H1 (cell line): ENCODE measurements at regions not wholly inside any gene's neighbourhood (a gene's known extent, or its start where the extent isn't known, plus 50 kb on each side); places are given as distances from the start of the nearest gene placed in this dataset.

Experiments
- CTCF ChIA-PET: fragments of 300-600 bp; sonication (Branson Sonifier 250); formaldehyde crosslinking; loops from one replicate; lab custom pipeline; 2021; ENCODE audit not compliant: partially characterized antibody; lab: Charles Lee
- POLR2A ChIA-PET: fragments of 300-600 bp; sonication (Branson Sonifier 250); formaldehyde crosslinking; loops from one replicate; lab custom pipeline; 2021; ENCODE audit warnings: inconsistent platforms; ENCODE audit not compliant: partially characterized antibody; lab: Charles Lee
- DNase-seq, 2 experiments: peaks; one replicate each; pipeline versions ENCODE4 v3.0.0 to v3.0.0-alpha.2; 2010 to 2022; ENCODE audit warnings: low spot score in 2 of 2, low read depth in 1 of 2, mixed read lengths in 1 of 2
- FAIRE-seq: peaks from 2 replicates; lab custom pipeline; 2011; peaks lifted over from hg19 to GRCh38; lab: Jason Lieb, UNC
- H2AFZ ChIP-seq: 2 replicates; pipeline ENCODE4 v1.8.1; 2012; ENCODE audit warnings: low read length, inconsistent platforms
- H2AK5ac ChIP-seq: 2 replicates; pipeline ENCODE4 v1.6.1; 2013; ENCODE audit warnings: low read depth, low read length
- H2BK120ac ChIP-seq: replicated peaks from 2 replicates; pipeline ENCODE3; 2013; ENCODE audit warnings: low read depth, low read length, inconsistent platforms
- H2BK12ac ChIP-seq: 2 replicates; pipeline ENCODE4 v1.6.1; 2013; ENCODE audit warnings: low read depth, low read length
- H2BK15ac ChIP-seq: 2 replicates; pipeline ENCODE4 v1.6.1; 2013; ENCODE audit warnings: low read length
- H2BK20ac ChIP-seq: 2 replicates; pipeline ENCODE4 v1.6.1; 2013; ENCODE audit warnings: low read length
- H2BK5ac ChIP-seq: 2 replicates; pipeline ENCODE4 v1.6.1; 2013; ENCODE audit warnings: low read depth, low read length
- H3K14ac ChIP-seq: 2 replicates; pipeline ENCODE4 v1.6.1; 2013; ENCODE audit warnings: inconsistent platforms; ENCODE audit not compliant: insufficient read length
- H3K18ac ChIP-seq: 2 replicates; pipeline ENCODE4 v1.6.1; 2013; ENCODE audit warnings: low read length; ENCODE audit errors: extremely low read depth
- H3K23ac ChIP-seq: 2 replicates; pipeline ENCODE4 v1.6.1; 2013; ENCODE audit warnings: inconsistent platforms; ENCODE audit not compliant: insufficient read length
- H3K23me2 ChIP-seq: 2 replicates; pipeline ENCODE4 v1.6.1; 2013; ENCODE audit warnings: low read depth, low read length
- H3K27ac ChIP-seq: 2 replicates; pipeline ENCODE4 v1.6.1; 2011; ENCODE audit warnings: low read depth, low read length, inconsistent platforms
- H3K27me3 ChIP-seq, 4 experiments: replicated peaks in 1 of 4; 1 replicate in 1 of 4; 2 replicates in 3 of 4; pipeline versions ENCODE4 v1.6.1 to v1.8.1; 2011 to 2013; ENCODE audit warnings: low read length in 3 of 4, mild to moderate bottlenecking in 3 of 4, inconsistent platforms in 2 of 4, mixed read lengths in 2 of 4, moderate library complexity in 1 of 4; ENCODE audit not compliant: control insufficient read depth in 3 of 4, insufficient read depth in 3 of 4; ENCODE audit errors: extremely low read depth in 1 of 4
- H3K36me3 ChIP-seq, 4 experiments: 2 replicates each; pipeline versions ENCODE4 v1.6.1 to v1.8.1; 2011 to 2013; ENCODE audit warnings: mild to moderate bottlenecking in 4 of 4, low read length in 3 of 4, moderate library complexity in 2 of 4, control low read depth in 1 of 4, inconsistent platforms in 1 of 4; ENCODE audit not compliant: insufficient read depth in 4 of 4, control insufficient read depth in 2 of 4
- H3K4ac ChIP-seq: replicated peaks from 2 replicates; pipeline ENCODE3; 2013; ENCODE audit warnings: low read length, low read depth, mixed read lengths, inconsistent platforms; ENCODE audit not compliant: insufficient read length
- H3K4me1 ChIP-seq, 4 experiments: replicated peaks in 1 of 4; 1 replicate in 1 of 4; 2 replicates in 3 of 4; pipeline versions ENCODE4 v1.6.1 to v1.8.1; 2011 to 2013; ENCODE audit warnings: low read length in 3 of 4, inconsistent platforms in 2 of 4, mixed read lengths in 1 of 4; ENCODE audit not compliant: insufficient read depth in 4 of 4, control insufficient read depth in 3 of 4
- H3K4me2 ChIP-seq, 2 experiments: 2 replicates each; pipeline versions ENCODE4 v1.6.1 to v1.8.1; 2011 to 2013; ENCODE audit warnings: low read depth in 2 of 2, low read length in 2 of 2, control low read depth in 1 of 2, inconsistent platforms in 1 of 2, mild to moderate bottlenecking in 1 of 2; ENCODE audit not compliant: insufficient read depth in 1 of 2
- H3K4me3 ChIP-seq, 4 experiments: fragments of 200-600, 300-600 bp in 1 of 4; sonication (generic), shearing (Covaris generic), sonication (Bioruptor Twin) in 1 of 4; 2 replicates each; pipeline versions ENCODE4 v1.5.1 to v1.8.1; 2011 to 2016; ENCODE audit warnings: low read length in 4 of 4, low read depth in 3 of 4, control low read depth in 2 of 4, inconsistent platforms in 2 of 4, mild to moderate bottlenecking in 2 of 4, mixed read lengths in 1 of 4, moderate library complexity in 1 of 4; ENCODE audit not compliant: insufficient read depth in 2 of 4; ENCODE audit errors: extremely low read depth in 1 of 4
- H3K56ac ChIP-seq: replicated peaks from 2 replicates; pipeline ENCODE3; 2013; ENCODE audit warnings: low read depth, mild to moderate bottlenecking, mixed read lengths, low read length, inconsistent platforms; ENCODE audit not compliant: insufficient read length
- H3K79me1 ChIP-seq: 2 replicates; pipeline ENCODE4 v1.6.1; 2013; ENCODE audit warnings: low read depth, low read length, control low read depth
- H3K79me2 ChIP-seq, 2 experiments: 2 replicates each; pipeline versions ENCODE4 v1.6.1 to v1.8.1; 2012 to 2013; ENCODE audit warnings: low read length in 2 of 2, mild to moderate bottlenecking in 2 of 2, inconsistent platforms in 1 of 2; ENCODE audit not compliant: insufficient read depth in 2 of 2, control insufficient read depth in 1 of 2
- H3K9ac ChIP-seq, 4 experiments: replicated peaks in 1 of 4; 1 replicate in 1 of 4; 2 replicates in 3 of 4; pipeline versions ENCODE4 v1.6.1 to v1.8.1; 2011 to 2013; ENCODE audit warnings: low read depth in 3 of 4, low read length in 3 of 4, control low read depth in 2 of 4, mild to moderate bottlenecking in 2 of 4, moderate library complexity in 2 of 4, inconsistent platforms in 1 of 4; ENCODE audit errors: extremely low read depth in 1 of 4
- H3K9me3 ChIP-seq, 2 experiments: 2 replicates each; pipeline versions ENCODE4 v1.6.1 to v1.8.1; 2012 to 2013; ENCODE audit warnings: mild to moderate bottlenecking in 2 of 2, moderate library complexity in 2 of 2, control low read depth in 1 of 2, inconsistent platforms in 1 of 2, low read depth in 1 of 2, low read length in 1 of 2, mixed read lengths in 1 of 2; ENCODE audit not compliant: insufficient read depth in 2 of 2
- H4K20me1 ChIP-seq, 2 experiments: replicated peaks in 1 of 2; 2 replicates each; pipeline versions ENCODE3 to v1.8.1; 2011 to 2013; ENCODE audit warnings: inconsistent platforms in 2 of 2, low read length in 2 of 2, mild to moderate bottlenecking in 1 of 2; ENCODE audit not compliant: insufficient read depth in 2 of 2, control insufficient read depth in 1 of 2
- H4K5ac ChIP-seq: 2 replicates; pipeline ENCODE4 v1.6.1; 2013; ENCODE audit warnings: low read length, low read depth, mixed read lengths, inconsistent platforms; ENCODE audit not compliant: insufficient read length
- H4K8ac ChIP-seq: 2 replicates; pipeline ENCODE4 v1.8.0; 2013; ENCODE audit warnings: mild to moderate bottlenecking, moderate library complexity, low read length, inconsistent platforms; ENCODE audit not compliant: insufficient read depth; ENCODE audit errors: extremely low read depth
- H4K91ac ChIP-seq: replicated peaks from 2 replicates; pipeline ENCODE3; 2013; ENCODE audit warnings: low read length, mixed read lengths, inconsistent platforms; ENCODE audit not compliant: insufficient read length
- CTBP2 ChIP-seq: IDR thresholded peaks from 2 replicates; pipeline ENCODE4 v1.7.0; 2011; ENCODE audit warnings: borderline replicate concordance, mild to moderate bottlenecking, moderate library complexity, mixed read lengths, low read length; ENCODE audit not compliant: insufficient read depth, insufficient read length
- GTF2F1 ChIP-seq: IDR thresholded peaks from 2 replicates; pipeline ENCODE4 v1.6.1; 2012; ENCODE audit warnings: low read depth, low read length, improper control_type of control experiment, borderline replicate concordance
- JUND ChIP-seq: IDR thresholded peaks from 2 replicates; pipeline ENCODE4 v1.6.1; 2011; ENCODE audit warnings: mild to moderate bottlenecking, improper control_type of control experiment, low read length
- SP2 ChIP-seq: IDR thresholded peaks from 2 replicates; pipeline ENCODE4 v1.6.1; 2012; ENCODE audit warnings: mild to moderate bottlenecking, low read length, inconsistent platforms
- TAF1 ChIP-seq: IDR thresholded peaks from 2 replicates; pipeline ENCODE4 v1.6.1; 2011; ENCODE audit warnings: mild to moderate bottlenecking, low read depth, low read length
- WGBS, 2 experiments: shearing (Covaris generic) in 1 of 2; methylation state at CpG; one replicate each; pipeline versions ENCODE4 v1.1.6 to v1.1.7; 2013 to 2015; ENCODE audit warnings: low lambda C conversion rate in 2 of 2, mixed read lengths in 2 of 2, inconsistent platforms in 1 of 2, low coverage in 1 of 2, missing lambda C conversion rate in 1 of 2; ENCODE audit not compliant: insufficient replicate concordance in 2 of 2, insufficient coverage in 1 of 2, insufficient read length in 1 of 2; ENCODE audit errors: extremely low coverage in 1 of 2, missing lambda C conversion rate in 1 of 2; 5-methylcytosine and 5-hydroxymethylcytosine counted together

DNA sequence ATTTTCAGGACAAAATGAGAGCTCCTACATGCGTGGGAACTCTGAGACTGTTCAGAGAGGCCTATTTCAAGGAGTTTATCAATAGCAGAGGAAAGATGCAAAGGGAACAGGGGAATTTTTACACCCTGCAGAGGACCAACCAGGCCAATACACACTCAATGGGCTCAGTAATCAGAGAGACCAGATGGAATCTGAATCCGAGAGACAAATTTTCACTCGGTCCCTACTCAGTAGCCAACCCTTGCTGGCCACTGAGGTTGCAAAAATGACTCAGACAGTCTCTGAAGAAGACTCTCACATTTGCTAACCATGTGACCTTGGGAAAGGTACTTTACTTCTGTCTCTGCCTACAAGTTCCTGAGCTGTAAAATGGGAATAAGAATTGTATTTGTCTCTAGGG is 479.4 kb downstream of the CDK5RAP2 start:
- Histone ChIP-seq H3K79me2 (no peaks in the 10 kb centered on the region), H3K27me3 (no peaks in the 10 kb centered on the region), H4K8ac (no peak overlapping the region), H3K27ac (no peak overlapping the region), H2AFZ (no peak overlapping the region; the same call in 1 of the 2 replicates), H4K5ac (no peak overlapping the region), H4K91ac (no peak overlapping the region), H2AK5ac (no peak overlapping the region), H3K4me1 (peaks cover 0 to 13% (median 6%) of the 10 kb centered on the region in 4 experiments; a peak in 4 of 7 replicates), H3K79me1 (no peaks in the 10 kb centered on the region), H3K4me2 (no peak overlapping the region), H3K9ac (no peak overlapping the region), H3K23me2 (no peaks in the 10 kb centered on the region), H3K9me3 (no peaks in the 10 kb centered on the region), H2BK5ac (no peak overlapping the region), H3K56ac (no peak overlapping the region), H3K36me3 (no peaks in the 10 kb centered on the region), H3K4me3 (no peak overlapping the region), H3K18ac (no peak overlapping the region), H3K14ac (no peak overlapping the region), H3K23ac (no peak overlapping the region), H2BK120ac (no peak overlapping the region), H2BK12ac (no peak overlapping the region), H3K4ac (no peak overlapping the region), H2BK20ac (no peak overlapping the region), H2BK15ac (no peak overlapping the region), H4K20me1 (no peaks in the 10 kb centered on the region)
- FAIRE-seq = no peak
- ChIA-PET CTCF (interaction anchor here (0.8 to 1.4 kb wide), 6 partner anchors 9 to 544 kb away, joined by 3 to 4 read pairs (median 3); no protein-coding TSS in a partner anchor), POLR2A (no interaction called here)
- WGBS, 2 experiments = 81% methylated on average over 3 of the region's 3 CpGs; no CpG with 5 or more reads in 1 of the 2 experiments
- no peak for DNase-seq
- TF ChIP-seq SP2 (no peak), TAF1 (no peak), CTBP2 (no peak), GTF2F1 (no peak), JUND (no peak)
